ENCODE measurements at regions not wholly inside any gene's neighbourhood (a gene's known extent, or its start where the extent isn't known, plus 50 kb on each side); places are given as distances from the start of the nearest gene placed in this dataset.

GRCh38 chr5:144697847-144698262 is 527.2 kb downstream of the KCTD16 start:
- no peak for TF ChIP-seq POLR2A (IDR thresholded peaks at IDR 0.05)
- TF ChIP-seq, protein P1, sequence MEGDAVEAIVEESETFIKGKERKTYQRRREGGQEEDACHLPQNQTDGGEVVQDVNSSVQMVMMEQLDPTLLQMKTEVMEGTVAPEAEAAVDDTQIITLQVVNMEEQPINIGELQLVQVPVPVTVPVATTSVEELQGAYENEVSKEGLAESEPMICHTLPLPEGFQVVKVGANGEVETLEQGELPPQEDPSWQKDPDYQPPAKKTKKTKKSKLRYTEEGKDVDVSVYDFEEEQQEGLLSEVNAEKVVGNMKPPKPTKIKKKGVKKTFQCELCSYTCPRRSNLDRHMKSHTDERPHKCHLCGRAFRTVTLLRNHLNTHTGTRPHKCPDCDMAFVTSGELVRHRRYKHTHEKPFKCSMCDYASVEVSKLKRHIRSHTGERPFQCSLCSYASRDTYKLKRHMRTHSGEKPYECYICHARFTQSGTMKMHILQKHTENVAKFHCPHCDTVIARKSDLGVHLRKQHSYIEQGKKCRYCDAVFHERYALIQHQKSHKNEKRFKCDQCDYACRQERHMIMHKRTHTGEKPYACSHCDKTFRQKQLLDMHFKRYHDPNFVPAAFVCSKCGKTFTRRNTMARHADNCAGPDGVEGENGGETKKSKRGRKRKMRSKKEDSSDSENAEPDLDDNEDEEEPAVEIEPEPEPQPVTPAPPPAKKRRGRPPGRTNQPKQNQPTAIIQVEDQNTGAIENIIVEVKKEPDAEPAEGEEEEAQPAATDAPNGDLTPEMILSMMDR (IDR thresholded peaks at IDR 0.05), result no peak
